ENCODE measurements at regions not wholly inside any gene's neighbourhood (a gene's known extent, or its start where the extent isn't known, plus 50 kb on each side); places are given as distances from the start of the nearest gene placed in this dataset.

DNA sequence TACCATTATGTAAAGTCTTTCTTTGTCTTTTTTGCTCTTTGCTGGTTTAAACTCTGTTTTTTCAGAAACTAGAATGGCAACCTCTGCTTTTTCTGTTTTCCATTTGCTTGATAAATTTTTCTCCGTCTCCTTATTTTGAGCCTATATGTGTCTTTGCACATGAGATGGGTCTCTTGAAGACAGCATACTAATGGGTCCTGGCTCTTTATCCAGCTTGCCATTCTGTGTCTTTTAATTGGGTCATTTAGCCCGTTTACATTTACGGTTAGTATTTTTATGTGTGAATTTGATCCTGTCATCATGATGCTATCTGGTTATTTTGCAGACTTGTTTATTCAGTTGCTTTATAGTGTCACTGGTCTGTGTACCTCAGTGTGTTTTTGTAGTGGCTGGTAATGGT, 207.9 kb upstream of the TMEM260 start:
- Histone ChIP-seq H4K91ac (ENCODE audit: insufficient read depth, low read depth, low read length) (no peak overlapping the region), H2AK9ac (replicated peaks; ENCODE audit: low read depth, low read length, poor library complexity) (no peak overlapping the region), H3K9me1 (ENCODE audit: insufficient read depth, low read length) (no peaks in the 10 kb centered on the region), H2AFZ (replicated peaks; ENCODE audit: low read length, poor library complexity) (no peak overlapping the region), H3K79me1 (ENCODE audit: low read depth in 1 of 2, low read length in 2 of 2) (no peaks in the 10 kb centered on the region), H3K4me1 (ENCODE audit: control insufficient read depth, insufficient read depth, low read length) (no peaks in the 10 kb centered on the region), H4K5ac (ENCODE audit: low read depth, low read length) (no peak overlapping the region), H3K23ac (ENCODE audit: low read depth, low read length) (no peak overlapping the region), H2AK5ac (ENCODE audit: low read depth, low read length) (no peak overlapping the region), H2BK15ac (ENCODE audit: low read depth, low read length) (no peak overlapping the region), H2BK20ac (ENCODE audit: low read depth, low read length) (no peak overlapping the region), H3K4me3 (ENCODE audit: insufficient read depth, low read depth, low read length) (no peak overlapping the region), H2BK5ac (ENCODE audit: low read depth, low read length, poor library complexity, severe bottlenecking) (no peak overlapping the region), H3K27ac (ENCODE audit: insufficient read depth, low read length) (no peak overlapping the region), H4K8ac (ENCODE audit: low read depth in 2 of 2, low read length in 2 of 2) (no peak overlapping the region), H3K56ac (ENCODE audit: extremely low read depth, insufficient read depth, low read length) (no peak overlapping the region), H3K14ac (replicated peaks; ENCODE audit: low read depth, low read length) (no peak overlapping the region), H3K9me3 (ENCODE audit: control insufficient read depth, insufficient read depth, low read length) (peaks cover 5% of the 10 kb centered on the region), H3K18ac (ENCODE audit: low read depth, low read length) (no peak overlapping the region), H3K4me2 (ENCODE audit: low read depth, low read length) (no peak overlapping the region), H4K20me1 (ENCODE audit: insufficient read depth, low read length) (no peaks in the 10 kb centered on the region), H3K9ac (ENCODE audit: low read depth, low read length) (no peak overlapping the region), H2BK120ac (ENCODE audit: low read depth, low read length) (no peak overlapping the region), H3K4ac (ENCODE audit: low read depth, low read length) (no peak overlapping the region), H3K27me3 (ENCODE audit: control insufficient read depth, insufficient read depth, low read length) (no peaks in the 10 kb centered on the region; the same call in 1 of the 2 replicates), H3K36me3 (ENCODE audit: control insufficient read depth, insufficient read depth, low read length) (no peaks in the 10 kb centered on the region)
- TF ChIP-seq, protein P1, sequence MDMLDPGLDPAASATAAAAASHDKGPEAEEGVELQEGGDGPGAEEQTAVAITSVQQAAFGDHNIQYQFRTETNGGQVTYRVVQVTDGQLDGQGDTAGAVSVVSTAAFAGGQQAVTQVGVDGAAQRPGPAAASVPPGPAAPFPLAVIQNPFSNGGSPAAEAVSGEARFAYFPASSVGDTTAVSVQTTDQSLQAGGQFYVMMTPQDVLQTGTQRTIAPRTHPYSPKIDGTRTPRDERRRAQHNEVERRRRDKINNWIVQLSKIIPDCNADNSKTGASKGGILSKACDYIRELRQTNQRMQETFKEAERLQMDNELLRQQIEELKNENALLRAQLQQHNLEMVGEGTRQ (IDR thresholded peaks at IDR 0.05; ENCODE audit: low read depth, low read length) = no peak
- TF ChIP-seq POLR2A (IDR thresholded peaks at IDR 0.05; ENCODE audit: low read depth, low read length) (no peak), SMC3 (IDR thresholded peaks at IDR 0.05; ENCODE audit: low read depth, low read length) (no peak), FOS (IDR thresholded peaks at IDR 0.05; ENCODE audit: low read depth, low read length) (no peak), CHD1 (IDR thresholded peaks at IDR 0.05; ENCODE audit: low read depth, low read length) (no peak), MAZ (IDR thresholded peaks at IDR 0.05; ENCODE audit: borderline replicate concordance, low read depth, low read length) (no peak), RAD21 (IDR thresholded peaks at IDR 0.05; ENCODE audit: low read length) (no peak), RCOR1 (IDR thresholded peaks at IDR 0.05; ENCODE audit: insufficient replicate concordance, low read length) (no peak), MXI1 (IDR thresholded peaks at IDR 0.05; ENCODE audit: borderline replicate concordance, low read depth, low read length) (no peak), RFX5 (IDR thresholded peaks at IDR 0.05; ENCODE audit: low read depth, low read length) (no peak), CEBPB (IDR thresholded peaks at IDR 0.05; ENCODE audit: low read depth, low read length) (no peak)
- TF ChIP-seq, protein P2, sequence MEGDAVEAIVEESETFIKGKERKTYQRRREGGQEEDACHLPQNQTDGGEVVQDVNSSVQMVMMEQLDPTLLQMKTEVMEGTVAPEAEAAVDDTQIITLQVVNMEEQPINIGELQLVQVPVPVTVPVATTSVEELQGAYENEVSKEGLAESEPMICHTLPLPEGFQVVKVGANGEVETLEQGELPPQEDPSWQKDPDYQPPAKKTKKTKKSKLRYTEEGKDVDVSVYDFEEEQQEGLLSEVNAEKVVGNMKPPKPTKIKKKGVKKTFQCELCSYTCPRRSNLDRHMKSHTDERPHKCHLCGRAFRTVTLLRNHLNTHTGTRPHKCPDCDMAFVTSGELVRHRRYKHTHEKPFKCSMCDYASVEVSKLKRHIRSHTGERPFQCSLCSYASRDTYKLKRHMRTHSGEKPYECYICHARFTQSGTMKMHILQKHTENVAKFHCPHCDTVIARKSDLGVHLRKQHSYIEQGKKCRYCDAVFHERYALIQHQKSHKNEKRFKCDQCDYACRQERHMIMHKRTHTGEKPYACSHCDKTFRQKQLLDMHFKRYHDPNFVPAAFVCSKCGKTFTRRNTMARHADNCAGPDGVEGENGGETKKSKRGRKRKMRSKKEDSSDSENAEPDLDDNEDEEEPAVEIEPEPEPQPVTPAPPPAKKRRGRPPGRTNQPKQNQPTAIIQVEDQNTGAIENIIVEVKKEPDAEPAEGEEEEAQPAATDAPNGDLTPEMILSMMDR (conservative IDR thresholded peaks at IDR 0.05; ENCODE audit: low read depth, low read length) = no peak
- TF ChIP-seq, protein P3, sequence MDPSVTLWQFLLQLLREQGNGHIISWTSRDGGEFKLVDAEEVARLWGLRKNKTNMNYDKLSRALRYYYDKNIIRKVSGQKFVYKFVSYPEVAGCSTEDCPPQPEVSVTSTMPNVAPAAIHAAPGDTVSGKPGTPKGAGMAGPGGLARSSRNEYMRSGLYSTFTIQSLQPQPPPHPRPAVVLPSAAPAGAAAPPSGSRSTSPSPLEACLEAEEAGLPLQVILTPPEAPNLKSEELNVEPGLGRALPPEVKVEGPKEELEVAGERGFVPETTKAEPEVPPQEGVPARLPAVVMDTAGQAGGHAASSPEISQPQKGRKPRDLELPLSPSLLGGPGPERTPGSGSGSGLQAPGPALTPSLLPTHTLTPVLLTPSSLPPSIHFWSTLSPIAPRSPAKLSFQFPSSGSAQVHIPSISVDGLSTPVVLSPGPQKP (IDR thresholded peaks at IDR 0.05; ENCODE audit: borderline replicate concordance, low read depth, low read length) = no peak
- DNase-seq (no peak), ATAC-seq (ENCODE audit: low read depth) (no peak)
- ChIA-PET POLR2A (ENCODE audit: unreplicated experiment) (no interaction called here), CTCF (no interaction called here)
- dilution Hi-C loops (cut with HindIII; ENCODE audit: low sequenced_read_pairs, unreplicated experiment) = no loop called here
- no TSS peak for BruUV-seq (replicated peaks)
- in situ Hi-C loops (cut with MboI; ENCODE audit: low sequenced_read_pairs) = no loop called here
- WGBS, 2 experiments (ENCODE audit: extremely low coverage in 2 of 2, insufficient read length in 1 of 2) = no CpG with 5 or more reads among the region's 3 CpGs
- intact Hi-C loops (cut with micrococcal nuclease) = no loop called here
